SK-N-SH (cell line): ENCODE measurements at regions not wholly inside any gene's neighbourhood (a gene's known extent, or its start where the extent isn't known, plus 50 kb on each side); places are given as distances from the start of the nearest gene placed in this dataset.

ENCODE experiments used
- CHD2 ChIP-seq: fragments of 150-350 bp; IDR thresholded peaks from 2 replicates; pipeline ENCODE4 v1.6.1; 2018; ENCODE audit warnings: low read length; ENCODE audit not compliant: partially characterized antibody
- EZH2phosphoT487 ChIP-seq: fragments of 200-600 bp; sonication (generic); IDR thresholded peaks from 2 replicates; pipeline ENCODE4 v1.6.1; 2017; ENCODE audit warnings: low read depth, mixed run types, mild to moderate bottlenecking, antibody characterized with exemption, moderate library complexity, borderline replicate concordance
- FOXJ3 ChIP-seq: sonication (generic); formaldehyde crosslinking; IDR thresholded peaks from 2 replicates; pipeline ENCODE4 v1.5.1; 2020; ENCODE audit warnings: mild to moderate bottlenecking, missing genetic modification reagents
- MAX ChIP-seq: IDR thresholded peaks from 2 replicates; pipeline ENCODE4 v1.4.0; 2012; ENCODE audit warnings: low read depth
- RCOR1 ChIP-seq: fragments of 150-350 bp; IDR thresholded peaks from 2 replicates; pipeline ENCODE4 v1.6.1; 2017; ENCODE audit warnings: antibody characterized with exemption, low read length
- RFX5 ChIP-seq: IDR thresholded peaks from 2 replicates; pipeline ENCODE4 v1.6.1; 2012; ENCODE audit warnings: mild to moderate bottlenecking, improper control_type of control experiment, low read length
- SIN3A ChIP-seq: IDR thresholded peaks from 2 replicates; pipeline ENCODE4 v1.6.1; 2012; ENCODE audit warnings: low read depth, mild to moderate bottlenecking, low read length, moderate library complexity, borderline replicate concordance
- ZBTB33 ChIP-seq: IDR thresholded peaks from 2 replicates; pipeline ENCODE4 v1.4.0; 2012; ENCODE audit warnings: low read depth, borderline replicate concordance
- TF ChIP-seq, protein P1 (sequence below): fragments of 200-600 bp; sonication (generic); IDR thresholded peaks from 2 replicates; pipeline ENCODE4 v1.6.1; 2017; ENCODE audit warnings: antibody characterized with exemption, mild to moderate bottlenecking, moderate library complexity
- TF ChIP-seq, protein P2 (sequence below): fragments of 150-350 bp; IDR thresholded peaks from 2 replicates; pipeline ENCODE4 v1.6.1; 2017; ENCODE audit warnings: antibody characterized with exemption, low read length, low read depth, borderline replicate concordance
- TF ChIP-seq, protein P3 (sequence below): IDR thresholded peaks from 2 replicates; pipeline ENCODE4 v1.6.1; 2012; ENCODE audit warnings: mild to moderate bottlenecking, low read depth, low read length, moderate library complexity

GRCh38 chr11:112570333-112570732 is 309.7 kb upstream of the PLET1 start:
- TF ChIP-seq MAX (no peak), FOXJ3 (CRISPR knock-in tag) (no peak), CHD2 (no peak), RCOR1 (peak; percentile 65; the same call in 1 of the 2 replicates), ZBTB33 (no peak), SIN3A (no peak), EZH2phosphoT487 (no peak), RFX5 (no peak)
- TF ChIP-seq, protein P1, sequence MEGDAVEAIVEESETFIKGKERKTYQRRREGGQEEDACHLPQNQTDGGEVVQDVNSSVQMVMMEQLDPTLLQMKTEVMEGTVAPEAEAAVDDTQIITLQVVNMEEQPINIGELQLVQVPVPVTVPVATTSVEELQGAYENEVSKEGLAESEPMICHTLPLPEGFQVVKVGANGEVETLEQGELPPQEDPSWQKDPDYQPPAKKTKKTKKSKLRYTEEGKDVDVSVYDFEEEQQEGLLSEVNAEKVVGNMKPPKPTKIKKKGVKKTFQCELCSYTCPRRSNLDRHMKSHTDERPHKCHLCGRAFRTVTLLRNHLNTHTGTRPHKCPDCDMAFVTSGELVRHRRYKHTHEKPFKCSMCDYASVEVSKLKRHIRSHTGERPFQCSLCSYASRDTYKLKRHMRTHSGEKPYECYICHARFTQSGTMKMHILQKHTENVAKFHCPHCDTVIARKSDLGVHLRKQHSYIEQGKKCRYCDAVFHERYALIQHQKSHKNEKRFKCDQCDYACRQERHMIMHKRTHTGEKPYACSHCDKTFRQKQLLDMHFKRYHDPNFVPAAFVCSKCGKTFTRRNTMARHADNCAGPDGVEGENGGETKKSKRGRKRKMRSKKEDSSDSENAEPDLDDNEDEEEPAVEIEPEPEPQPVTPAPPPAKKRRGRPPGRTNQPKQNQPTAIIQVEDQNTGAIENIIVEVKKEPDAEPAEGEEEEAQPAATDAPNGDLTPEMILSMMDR, result no peak
- TF ChIP-seq, protein P2, sequence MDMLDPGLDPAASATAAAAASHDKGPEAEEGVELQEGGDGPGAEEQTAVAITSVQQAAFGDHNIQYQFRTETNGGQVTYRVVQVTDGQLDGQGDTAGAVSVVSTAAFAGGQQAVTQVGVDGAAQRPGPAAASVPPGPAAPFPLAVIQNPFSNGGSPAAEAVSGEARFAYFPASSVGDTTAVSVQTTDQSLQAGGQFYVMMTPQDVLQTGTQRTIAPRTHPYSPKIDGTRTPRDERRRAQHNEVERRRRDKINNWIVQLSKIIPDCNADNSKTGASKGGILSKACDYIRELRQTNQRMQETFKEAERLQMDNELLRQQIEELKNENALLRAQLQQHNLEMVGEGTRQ, result no peak
- TF ChIP-seq, protein P3, sequence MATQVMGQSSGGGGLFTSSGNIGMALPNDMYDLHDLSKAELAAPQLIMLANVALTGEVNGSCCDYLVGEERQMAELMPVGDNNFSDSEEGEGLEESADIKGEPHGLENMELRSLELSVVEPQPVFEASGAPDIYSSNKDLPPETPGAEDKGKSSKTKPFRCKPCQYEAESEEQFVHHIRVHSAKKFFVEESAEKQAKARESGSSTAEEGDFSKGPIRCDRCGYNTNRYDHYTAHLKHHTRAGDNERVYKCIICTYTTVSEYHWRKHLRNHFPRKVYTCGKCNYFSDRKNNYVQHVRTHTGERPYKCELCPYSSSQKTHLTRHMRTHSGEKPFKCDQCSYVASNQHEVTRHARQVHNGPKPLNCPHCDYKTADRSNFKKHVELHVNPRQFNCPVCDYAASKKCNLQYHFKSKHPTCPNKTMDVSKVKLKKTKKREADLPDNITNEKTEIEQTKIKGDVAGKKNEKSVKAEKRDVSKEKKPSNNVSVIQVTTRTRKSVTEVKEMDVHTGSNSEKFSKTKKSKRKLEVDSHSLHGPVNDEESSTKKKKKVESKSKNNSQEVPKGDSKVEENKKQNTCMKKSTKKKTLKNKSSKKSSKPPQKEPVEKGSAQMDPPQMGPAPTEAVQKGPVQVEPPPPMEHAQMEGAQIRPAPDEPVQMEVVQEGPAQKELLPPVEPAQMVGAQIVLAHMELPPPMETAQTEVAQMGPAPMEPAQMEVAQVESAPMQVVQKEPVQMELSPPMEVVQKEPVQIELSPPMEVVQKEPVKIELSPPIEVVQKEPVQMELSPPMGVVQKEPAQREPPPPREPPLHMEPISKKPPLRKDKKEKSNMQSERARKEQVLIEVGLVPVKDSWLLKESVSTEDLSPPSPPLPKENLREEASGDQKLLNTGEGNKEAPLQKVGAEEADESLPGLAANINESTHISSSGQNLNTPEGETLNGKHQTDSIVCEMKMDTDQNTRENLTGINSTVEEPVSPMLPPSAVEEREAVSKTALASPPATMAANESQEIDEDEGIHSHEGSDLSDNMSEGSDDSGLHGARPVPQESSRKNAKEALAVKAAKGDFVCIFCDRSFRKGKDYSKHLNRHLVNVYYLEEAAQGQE, result no peak
